ENCODE measurements at regions not wholly inside any gene's neighbourhood (a gene's known extent, or its start where the extent isn't known, plus 50 kb on each side); places are given as distances from the start of the nearest gene placed in this dataset.
"Not testable (repeated sequence)": the region's sequence is repeated elsewhere in the genome, so short reads cannot be mapped to it uniquely, and the experiment has no call there.

DNA sequence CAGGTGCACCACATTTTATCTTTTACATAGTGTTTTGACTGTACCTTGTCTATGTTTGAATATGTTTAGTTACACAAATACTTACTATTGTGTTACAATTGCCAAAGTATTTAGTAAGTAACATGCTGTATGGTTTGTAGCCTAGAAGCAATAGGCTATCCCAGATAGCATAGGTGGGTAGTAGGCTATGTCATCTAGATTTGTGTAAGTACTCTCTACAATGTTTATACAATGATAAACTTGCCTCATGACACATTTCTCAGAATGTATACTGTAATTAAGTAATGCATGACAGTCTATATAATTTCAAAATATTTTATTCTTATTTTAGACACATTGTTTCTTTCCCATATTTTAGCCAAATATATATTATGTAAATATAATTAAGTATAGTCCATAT, 836.8 kb upstream of the CDH9 start:
- ATAC-seq (no peak), DNase-seq (no peak)
- no peak overlapping the region for H3K27ac ChIP-seq
- no peaks in the 10 kb centered on the region for H3K27me3 ChIP-seq
- no peak overlapping the region for H3K4me3 ChIP-seq
- H3K4me1 ChIP-seq = no peaks in the 10 kb centered on the region
- H3K9me3 ChIP-seq = no peaks in the 10 kb centered on the region
- intact Hi-C loops (cut with DNase I) = no loop called here
- TF ChIP-seq POLR2A (IDR thresholded peaks at IDR 0.05) = no peak
- TF ChIP-seq, protein P1, sequence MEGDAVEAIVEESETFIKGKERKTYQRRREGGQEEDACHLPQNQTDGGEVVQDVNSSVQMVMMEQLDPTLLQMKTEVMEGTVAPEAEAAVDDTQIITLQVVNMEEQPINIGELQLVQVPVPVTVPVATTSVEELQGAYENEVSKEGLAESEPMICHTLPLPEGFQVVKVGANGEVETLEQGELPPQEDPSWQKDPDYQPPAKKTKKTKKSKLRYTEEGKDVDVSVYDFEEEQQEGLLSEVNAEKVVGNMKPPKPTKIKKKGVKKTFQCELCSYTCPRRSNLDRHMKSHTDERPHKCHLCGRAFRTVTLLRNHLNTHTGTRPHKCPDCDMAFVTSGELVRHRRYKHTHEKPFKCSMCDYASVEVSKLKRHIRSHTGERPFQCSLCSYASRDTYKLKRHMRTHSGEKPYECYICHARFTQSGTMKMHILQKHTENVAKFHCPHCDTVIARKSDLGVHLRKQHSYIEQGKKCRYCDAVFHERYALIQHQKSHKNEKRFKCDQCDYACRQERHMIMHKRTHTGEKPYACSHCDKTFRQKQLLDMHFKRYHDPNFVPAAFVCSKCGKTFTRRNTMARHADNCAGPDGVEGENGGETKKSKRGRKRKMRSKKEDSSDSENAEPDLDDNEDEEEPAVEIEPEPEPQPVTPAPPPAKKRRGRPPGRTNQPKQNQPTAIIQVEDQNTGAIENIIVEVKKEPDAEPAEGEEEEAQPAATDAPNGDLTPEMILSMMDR (IDR thresholded peaks at IDR 0.05) = no peak
- no peaks in the 10 kb centered on the region for H3K36me3 ChIP-seq (replicated peaks in 1 of 2; ENCODE audit: insufficient read depth in 1 of 2, low read depth in 2 of 2)

DNA sequence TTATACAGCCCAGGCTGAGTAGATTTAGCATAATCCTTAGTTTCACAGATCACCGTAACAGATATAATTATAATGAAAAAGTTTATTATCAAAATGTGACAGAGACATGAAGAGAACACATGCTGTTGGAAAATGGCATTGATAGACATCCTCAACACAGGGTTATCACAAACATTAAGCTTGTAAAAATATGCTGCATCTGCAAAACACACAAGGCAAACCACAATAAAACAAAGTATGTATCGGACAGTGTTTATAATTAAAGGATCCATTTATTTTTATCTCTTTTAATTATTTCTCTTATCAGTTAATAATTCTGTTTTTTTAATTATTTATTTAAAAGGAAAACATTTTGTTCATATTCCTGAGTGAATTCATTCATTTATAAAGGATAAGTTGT, 829.9 kb upstream of the CDH9 start:
- no peak for TF ChIP-seq POLR2A (IDR thresholded peaks at IDR 0.05)
- TF ChIP-seq, protein P1 (IDR thresholded peaks at IDR 0.05) = no peak
- H3K36me3 ChIP-seq (replicated peaks in 1 of 2; ENCODE audit: insufficient read depth in 1 of 2, low read depth in 2 of 2) = no peaks in the 10 kb centered on the region
- intact Hi-C loops (cut with DNase I) = no loop called here
- WGBS, 2 donors = 83 to 85% methylated on average over 2 of the region's 2 CpGs
- no peak for ATAC-seq
- DNase-seq = no peak
- no peaks in the 10 kb centered on the region for H3K9me3 ChIP-seq
- H3K4me1 ChIP-seq = no peaks in the 10 kb centered on the region
- no peak overlapping the region for H3K27ac ChIP-seq
- H3K4me3 ChIP-seq = no peak overlapping the region
- H3K27me3 ChIP-seq = no peaks in the 10 kb centered on the region

DNA sequence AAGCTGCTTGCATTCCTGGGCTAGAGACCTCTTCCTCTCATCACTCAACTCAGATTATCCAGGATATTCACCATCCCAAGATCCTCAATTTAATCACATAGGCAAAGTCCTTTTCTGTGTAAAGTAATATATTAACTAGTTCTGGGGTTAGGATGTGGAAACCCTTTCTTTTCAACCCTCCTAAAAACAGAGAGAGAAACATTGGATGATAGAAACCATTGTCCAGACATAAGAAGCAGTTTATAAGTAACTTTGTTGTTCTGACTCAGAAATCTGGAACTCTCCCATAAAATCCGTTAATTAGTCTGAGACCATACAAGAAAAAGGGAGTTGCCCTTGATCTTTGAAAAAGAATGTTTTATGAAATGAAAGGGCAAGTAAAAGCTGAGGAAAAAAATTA, 817.1 kb upstream of the CDH9 start:
- Histone ChIP-seq H3K36me3 (replicated peaks in 1 of 2; ENCODE audit: insufficient read depth in 1 of 2, low read depth in 2 of 2) (no peaks in the 10 kb centered on the region), H3K4me1 (no peaks in the 10 kb centered on the region), H3K27ac (no peak overlapping the region), H3K4me3 (no peak overlapping the region), H3K27me3 (no peaks in the 10 kb centered on the region), H3K9me3 (no peaks in the 10 kb centered on the region)
- DNase-seq (no peak), ATAC-seq (no peak)
- TF ChIP-seq POLR2A (IDR thresholded peaks at IDR 0.05) = no peak
- TF ChIP-seq, protein P1 (IDR thresholded peaks at IDR 0.05) = no peak
- 23 to 26% methylated on average over 1 of the region's 1 CpG for WGBS, 2 donors
- intact Hi-C loops (cut with DNase I) = no loop called here

DNA sequence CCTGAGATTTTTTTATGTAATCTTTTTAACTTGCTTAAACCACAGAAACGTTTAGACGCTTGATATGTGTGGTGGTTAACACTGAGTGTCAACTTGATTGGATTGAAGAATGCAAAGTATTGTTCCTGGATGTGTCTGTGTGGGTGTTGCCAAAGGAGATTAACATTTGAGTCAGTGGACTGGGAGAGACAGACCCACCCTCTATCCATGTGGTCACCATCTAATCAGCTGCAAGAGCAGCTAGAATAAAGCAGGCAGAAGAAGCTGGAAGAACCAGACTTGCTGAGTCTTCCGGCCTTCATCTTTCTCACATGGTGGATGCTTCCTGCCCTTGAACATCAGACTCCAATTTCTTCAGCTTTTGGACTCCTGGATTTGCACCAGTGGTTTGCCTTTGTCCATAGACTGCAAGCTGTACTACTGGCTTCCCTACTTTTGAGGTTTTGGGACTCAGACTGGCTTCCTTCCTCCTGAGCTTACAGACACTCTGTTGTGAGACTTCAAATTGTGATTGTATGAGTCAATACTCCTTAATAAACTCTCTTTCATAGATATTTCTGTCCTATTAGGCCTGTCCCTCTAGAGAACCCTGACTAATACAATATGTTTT, 816.0 kb upstream of the CDH9 start:
- 44 to 50% methylated on average over 3 of the region's 3 CpGs for WGBS, 2 donors
- Histone ChIP-seq H3K27ac (no peak overlapping the region), H3K27me3 (no peaks in the 10 kb centered on the region), H3K36me3 (replicated peaks in 1 of 2; ENCODE audit: insufficient read depth in 1 of 2, low read depth in 2 of 2) (no peaks in the 10 kb centered on the region), H3K4me1 (no peaks in the 10 kb centered on the region), H3K9me3 (no peaks in the 10 kb centered on the region), H3K4me3 (no peak overlapping the region)
- DNase-seq (no peak), ATAC-seq (no peak)
- TF ChIP-seq, protein P1 (IDR thresholded peaks at IDR 0.05) = no peak
- TF ChIP-seq POLR2A (IDR thresholded peaks at IDR 0.05) = no peak
- intact Hi-C loops (cut with DNase I) = no loop called here

DNA sequence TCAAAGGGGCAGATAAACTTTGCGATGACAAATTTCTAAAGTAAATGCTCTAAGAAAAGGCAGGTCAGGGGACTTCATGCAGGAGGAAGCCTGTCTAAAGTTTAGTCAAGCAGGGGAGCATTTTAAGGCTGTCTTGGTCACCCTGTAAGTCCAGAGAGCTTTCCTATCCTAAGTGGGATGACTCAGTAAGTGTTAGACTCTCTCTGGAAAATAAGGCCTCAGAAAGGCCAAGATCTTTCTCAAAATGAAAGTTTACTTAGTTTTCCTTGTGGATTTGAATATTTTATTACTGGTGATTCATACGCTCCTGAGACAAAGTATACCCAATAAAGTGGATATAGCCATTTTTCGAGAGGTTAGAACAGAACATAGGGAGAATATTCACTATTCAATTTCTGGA, 806.9 kb upstream of the CDH9 start:
- Histone ChIP-seq H3K9me3 (no peaks in the 10 kb centered on the region), H3K36me3 (replicated peaks in 1 of 2; ENCODE audit: insufficient read depth in 1 of 2, low read depth in 2 of 2) (no peaks in the 10 kb centered on the region), H3K27me3 (no peaks in the 10 kb centered on the region), H3K4me1 (no peaks in the 10 kb centered on the region), H3K4me3 (no peak overlapping the region), H3K27ac (no peak overlapping the region)
- WGBS, 2 donors = 57 to 65% methylated on average over 3 of the region's 3 CpGs
- ATAC-seq (no peak), DNase-seq (no peak)
- no peak for TF ChIP-seq POLR2A (IDR thresholded peaks at IDR 0.05)
- TF ChIP-seq, protein P1 (IDR thresholded peaks at IDR 0.05) = no peak
- intact Hi-C loops (cut with DNase I) = no loop called here

DNA sequence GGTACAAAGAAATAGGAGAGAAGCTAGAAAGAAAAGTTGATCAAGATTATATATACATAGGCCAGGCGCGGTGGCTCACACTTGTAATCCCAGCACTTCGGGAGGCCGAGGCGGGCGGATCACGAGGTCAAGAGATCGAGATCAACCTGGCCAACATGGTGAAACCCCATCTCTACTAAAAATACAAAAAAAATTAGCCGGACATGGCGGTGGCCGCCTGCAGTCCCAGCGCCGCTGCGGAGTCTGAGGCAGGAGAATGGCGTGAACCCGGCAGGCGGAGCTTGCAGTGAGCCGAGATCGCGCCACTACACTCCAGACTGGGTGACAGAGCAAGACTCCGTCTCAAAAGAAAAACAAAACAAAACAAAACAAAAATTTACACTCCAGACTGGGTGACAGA, 798.3 kb upstream of the CDH9 start:
- H3K27me3 ChIP-seq; H3K9me3 ChIP-seq; H3K4me1 ChIP-seq; H3K27ac ChIP-seq; H3K4me3 ChIP-seq; DNase-seq; H3K36me3 ChIP-seq (replicated peaks in 1 of 2; ENCODE audit: insufficient read depth in 1 of 2, low read depth in 2 of 2); intact Hi-C loops (cut with DNase I); ATAC-seq: not testable (repeated sequence)
- 82 to 87% methylated on average over 21 of the region's 21 CpGs for WGBS, 2 donors

All from body of pancreas (tissue), 4 donors.